ENCODE measurements at regions not wholly inside any gene's neighbourhood (a gene's known extent, or its start where the extent isn't known, plus 50 kb on each side); places are given as distances from the start of the nearest gene placed in this dataset.

GRCh38 chr2:16152928-16153753 is 212.8 kb downstream of the MYCN start:
- TF ChIP-seq CTCF (IDR thresholded peaks at IDR 0.05; ENCODE audit: insufficient read depth, low read depth, low read length, missing control alignments): no peak
- DNase-seq (ENCODE audit: low read depth): no peak
- no peak overlapping the region for H3K4me3 ChIP-seq (ENCODE audit: low read length)

DNA sequence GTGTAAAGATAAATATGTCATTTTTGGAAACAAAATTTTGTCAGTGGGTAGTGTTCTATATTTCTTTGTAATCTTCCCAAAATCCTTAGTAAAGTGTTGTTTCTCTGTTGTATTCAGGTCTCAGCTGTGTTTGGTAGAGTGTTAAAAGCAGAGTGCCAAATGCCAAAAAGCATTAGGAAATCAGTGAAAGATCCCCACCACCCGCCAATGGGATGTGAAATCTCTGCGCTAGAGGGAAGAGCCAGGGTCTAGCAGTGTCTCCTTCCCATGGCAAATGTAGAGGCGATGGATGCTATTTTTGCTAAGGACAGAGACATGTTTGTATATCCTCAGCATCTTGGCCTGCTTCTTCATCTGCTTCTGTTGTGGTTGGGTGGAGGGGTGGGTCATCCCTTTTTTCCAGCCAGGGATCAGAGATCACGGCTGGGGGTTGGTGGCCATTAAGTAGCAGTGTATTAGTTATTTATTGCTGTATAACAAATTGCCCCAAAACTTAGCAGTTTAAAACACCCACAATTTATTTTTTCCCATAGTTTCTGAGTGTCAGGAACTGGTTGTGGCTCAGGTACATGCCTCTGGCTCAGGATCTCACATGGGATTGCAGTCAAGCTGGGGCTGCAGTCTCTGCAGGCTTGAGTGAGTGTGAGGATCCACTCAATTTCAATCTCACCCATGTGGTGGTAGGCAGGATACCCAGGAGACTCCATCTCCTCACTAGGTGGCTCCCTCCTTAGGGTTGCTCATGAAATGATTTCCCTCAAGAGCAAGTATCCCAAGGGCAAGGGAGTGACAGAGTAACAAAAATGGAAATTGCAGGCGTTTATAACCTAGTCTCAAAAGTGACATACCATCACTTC is 211.9 kb downstream of the MYCN start:
- no peak for TF ChIP-seq CTCF (IDR thresholded peaks at IDR 0.05; ENCODE audit: insufficient read depth, low read depth, low read length, missing control alignments)

GRCh38 chr2:16151651-16152050 is 211.3 kb downstream of the MYCN start:
- H3K4me3 ChIP-seq (ENCODE audit: low read length): no peak overlapping the region
- no peak for TF ChIP-seq CTCF (IDR thresholded peaks at IDR 0.05; ENCODE audit: insufficient read depth, low read depth, low read length, missing control alignments)
- DNase-seq (ENCODE audit: low read depth): no peak

More for the DNA sequence above, 211.9 kb downstream of the MYCN start:
- no peak overlapping the region for H3K4me3 ChIP-seq (ENCODE audit: low read length)
- DNase-seq (ENCODE audit: low read depth): no peak

GRCh38 chr2:16151281-16151570 is 210.9 kb downstream of the MYCN start:
- DNase-seq (ENCODE audit: low read depth): no peak
- H3K4me3 ChIP-seq (ENCODE audit: low read length): no peak overlapping the region
- no peak for TF ChIP-seq CTCF (IDR thresholded peaks at IDR 0.05; ENCODE audit: insufficient read depth, low read depth, low read length, missing control alignments)

- no peak for TF ChIP-seq CTCF (IDR thresholded peaks at IDR 0.05; ENCODE audit: insufficient read depth, low read depth, low read length, missing control alignments)
- no peak for DNase-seq (ENCODE audit: low read depth)
- H3K4me3 ChIP-seq (ENCODE audit: low read length): no peak overlapping the region
These were observed 210.3 kb downstream of the MYCN start for GRCh38 chr2:16150456-16151280.

GRCh38 chr2:16149349-16150243 is 209.2 kb downstream of the MYCN start:
- no peak for TF ChIP-seq CTCF (IDR thresholded peaks at IDR 0.05; ENCODE audit: insufficient read depth, low read depth, low read length, missing control alignments)
- no peak overlapping the region for H3K4me3 ChIP-seq (ENCODE audit: low read length)
- no peak for DNase-seq (ENCODE audit: low read depth)

Data from epithelial cell of esophagus (primary cell).